Neutrophil (primary cell): ENCODE measurements at regions not wholly inside any gene's neighbourhood (a gene's known extent, or its start where the extent isn't known, plus 50 kb on each side); places are given as distances from the start of the nearest gene placed in this dataset.

Source experiments
- H3K27ac ChIP-seq: fragments of 200-600 bp; sonication (generic); 2 replicates; pipeline ENCODE4 v1.5.1; 2016; ENCODE audit warnings: mild to moderate bottlenecking, moderate library complexity
- H3K27me3 ChIP-seq: fragments of 200-600 bp; sonication (generic); 2 replicates; pipeline ENCODE4 v1.6.0; 2016; ENCODE audit warnings: mild to moderate bottlenecking
- H3K36me3 ChIP-seq: fragments of 200-600 bp; sonication (generic); 2 replicates; pipeline ENCODE4 v1.5.1; 2017
- H3K4me1 ChIP-seq, 2 experiments: fragments of 200-600 bp in 1 of 2; sonication (generic) in 1 of 2; 1 replicate in 1 of 2; 2 replicates in 1 of 2; pipeline versions ENCODE4 v1.5.1 to v1.6.1; 2013 to 2016; ENCODE audit warnings: low read depth in 1 of 2, low read length in 1 of 2, mild to moderate bottlenecking in 1 of 2, moderate library complexity in 1 of 2; ENCODE audit not compliant: control insufficient read depth in 1 of 2, insufficient read depth in 1 of 2
- H3K4me3 ChIP-seq, 2 experiments: fragments of 200-600 bp in 1 of 2; sonication (generic) in 1 of 2; 1 replicate in 1 of 2; 2 replicates in 1 of 2; pipeline ENCODE4 v1.5.1; 2013 to 2016; ENCODE audit warnings: low read depth in 1 of 2, low read length in 1 of 2, mild to moderate bottlenecking in 1 of 2, moderate library complexity in 1 of 2
- H3K9me3 ChIP-seq: fragments of 200-600 bp; sonication (generic); 2 replicates; pipeline ENCODE4 v1.5.1; 2016
- TF ChIP-seq, protein P1 (sequence below): fragments of 200-600 bp; sonication (generic); IDR thresholded peaks from 2 replicates; pipeline ENCODE4 v1.5.1; 2016; ENCODE audit warnings: antibody characterized with exemption

- Histone ChIP-seq H3K9me3 (no peaks in the 10 kb centered on the region), H3K4me1 (no peaks in the 10 kb centered on the region), H3K27ac (no peak overlapping the region), H3K4me3 (no peak overlapping the region), H3K36me3 (no peaks in the 10 kb centered on the region), H3K27me3 (no peaks in the 10 kb centered on the region)
- TF ChIP-seq, protein P1, sequence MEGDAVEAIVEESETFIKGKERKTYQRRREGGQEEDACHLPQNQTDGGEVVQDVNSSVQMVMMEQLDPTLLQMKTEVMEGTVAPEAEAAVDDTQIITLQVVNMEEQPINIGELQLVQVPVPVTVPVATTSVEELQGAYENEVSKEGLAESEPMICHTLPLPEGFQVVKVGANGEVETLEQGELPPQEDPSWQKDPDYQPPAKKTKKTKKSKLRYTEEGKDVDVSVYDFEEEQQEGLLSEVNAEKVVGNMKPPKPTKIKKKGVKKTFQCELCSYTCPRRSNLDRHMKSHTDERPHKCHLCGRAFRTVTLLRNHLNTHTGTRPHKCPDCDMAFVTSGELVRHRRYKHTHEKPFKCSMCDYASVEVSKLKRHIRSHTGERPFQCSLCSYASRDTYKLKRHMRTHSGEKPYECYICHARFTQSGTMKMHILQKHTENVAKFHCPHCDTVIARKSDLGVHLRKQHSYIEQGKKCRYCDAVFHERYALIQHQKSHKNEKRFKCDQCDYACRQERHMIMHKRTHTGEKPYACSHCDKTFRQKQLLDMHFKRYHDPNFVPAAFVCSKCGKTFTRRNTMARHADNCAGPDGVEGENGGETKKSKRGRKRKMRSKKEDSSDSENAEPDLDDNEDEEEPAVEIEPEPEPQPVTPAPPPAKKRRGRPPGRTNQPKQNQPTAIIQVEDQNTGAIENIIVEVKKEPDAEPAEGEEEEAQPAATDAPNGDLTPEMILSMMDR: no peak
Measured at GRCh38 chr6:141624301-141624700, 508.4 kb upstream of the GJE1 start.

- no peak overlapping the region for H3K4me3 ChIP-seq
- H3K27me3 ChIP-seq: no peaks in the 10 kb centered on the region
- H3K9me3 ChIP-seq: no peaks in the 10 kb centered on the region
- no peaks in the 10 kb centered on the region for H3K4me1 ChIP-seq
- H3K36me3 ChIP-seq: no peaks in the 10 kb centered on the region
- no peak overlapping the region for H3K27ac ChIP-seq
- TF ChIP-seq, protein P1: no peak
Measured at GRCh38 chr6:141618180-141618581, 514.5 kb upstream of the GJE1 start.

DNA sequence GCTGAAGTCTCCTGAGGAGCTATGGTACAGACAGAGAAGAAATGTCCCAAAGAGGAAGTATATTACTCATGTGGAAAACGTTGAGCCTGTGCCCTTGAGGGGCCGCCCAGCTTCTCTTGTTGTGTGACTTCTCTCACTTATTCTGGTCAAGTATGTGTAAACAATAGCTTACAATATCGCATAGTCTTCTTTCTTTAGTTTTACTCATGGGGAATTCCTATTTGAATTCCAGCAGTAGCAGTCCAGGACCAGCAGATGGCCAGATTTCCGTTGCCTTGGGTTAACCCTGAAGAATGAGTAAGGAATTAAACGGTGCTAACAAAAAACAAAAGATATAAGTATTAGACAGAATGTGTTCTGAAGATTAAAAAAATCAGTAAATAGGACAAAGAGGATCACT, 522.0 kb upstream of the GJE1 start:
- H3K9me3 ChIP-seq: no peaks in the 10 kb centered on the region
- H3K36me3 ChIP-seq: no peaks in the 10 kb centered on the region
- H3K27me3 ChIP-seq: no peaks in the 10 kb centered on the region
- no peak overlapping the region for H3K4me3 ChIP-seq
- no peaks in the 10 kb centered on the region for H3K4me1 ChIP-seq
- H3K27ac ChIP-seq: no peak overlapping the region
- TF ChIP-seq, protein P1: no peak

DNA sequence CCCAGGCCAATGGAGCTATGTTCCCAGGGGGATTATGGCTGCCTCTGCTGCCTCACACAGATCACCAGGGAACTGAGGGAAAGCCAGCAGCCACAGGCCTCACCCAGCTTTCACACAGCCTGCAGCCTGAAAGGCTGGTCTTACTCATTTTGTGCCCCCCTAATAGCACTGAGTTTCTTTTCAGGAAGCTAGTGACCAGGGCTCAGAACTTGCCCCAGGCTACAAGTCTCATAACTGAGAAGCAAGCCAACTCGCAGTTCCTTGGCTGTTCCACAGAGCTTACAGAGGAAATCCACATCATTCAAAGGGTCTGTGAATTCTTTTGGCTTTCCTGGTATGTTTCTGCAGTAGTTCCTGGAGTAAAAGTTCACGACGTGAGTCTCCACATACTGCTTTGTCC, 524.8 kb upstream of the GJE1 start:
- TF ChIP-seq, protein P1: no peak
- no peak overlapping the region for H3K27ac ChIP-seq
- H3K4me1 ChIP-seq: no peaks in the 10 kb centered on the region
- H3K9me3 ChIP-seq: no peaks in the 10 kb centered on the region
- H3K36me3 ChIP-seq: no peaks in the 10 kb centered on the region
- H3K4me3 ChIP-seq: no peak overlapping the region
- H3K27me3 ChIP-seq: no peaks in the 10 kb centered on the region

- no peaks in the 10 kb centered on the region for H3K9me3 ChIP-seq
- H3K27ac ChIP-seq: no peak overlapping the region
- H3K27me3 ChIP-seq: no peaks in the 10 kb centered on the region
- no peaks in the 10 kb centered on the region for H3K36me3 ChIP-seq
- H3K4me3 ChIP-seq: no peak overlapping the region
- no peaks in the 10 kb centered on the region for H3K4me1 ChIP-seq
- TF ChIP-seq, protein P1: no peak
Measured at GRCh38 chr6:141598487-141598886, 534.2 kb upstream of the GJE1 start.

DNA sequence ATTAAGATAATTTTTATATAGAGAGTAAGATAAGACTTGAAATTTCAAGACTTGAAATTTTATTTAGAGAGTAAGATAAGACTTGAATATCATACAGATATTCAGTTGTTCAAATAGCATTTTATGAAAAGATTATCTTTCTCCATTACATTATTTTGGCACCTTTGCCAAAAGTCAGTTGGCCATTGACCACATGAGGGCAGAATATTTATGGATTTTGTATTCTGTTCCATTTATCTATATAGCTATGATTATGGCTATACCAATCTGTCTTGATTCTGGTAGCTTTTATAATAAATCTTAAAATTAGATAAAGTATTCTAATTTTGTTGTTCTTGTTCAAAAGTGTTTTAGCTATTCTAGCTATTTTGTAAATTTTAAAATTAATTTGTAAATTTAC, 537.9 kb upstream of the GJE1 start:
- H3K27ac ChIP-seq: no peak overlapping the region
- H3K36me3 ChIP-seq: no peaks in the 10 kb centered on the region
- no peaks in the 10 kb centered on the region for H3K27me3 ChIP-seq
- no peaks in the 10 kb centered on the region for H3K4me1 ChIP-seq
- TF ChIP-seq, protein P1: no peak
- H3K4me3 ChIP-seq: no peak overlapping the region
- H3K9me3 ChIP-seq: no peaks in the 10 kb centered on the region
